Left lung (tissue), 4 donors: ENCODE measurements at regions not wholly inside any gene's neighbourhood (a gene's known extent, or its start where the extent isn't known, plus 50 kb on each side); places are given as distances from the start of the nearest gene placed in this dataset.

Source experiments
- ATAC-seq: fragments of 200-7000 bp; cut with Tn5 transposase; one replicate; pipeline ENCODE4 v1.9.1; 2020; ENCODE audit warnings: moderate library complexity
- DNase-seq, 4 donors: peaks; one replicate each; pipeline ENCODE4 v3.0.0-alpha.2; 2013 to 2020
- H3K27ac ChIP-seq, 2 donors: fragments of 200-600 bp; sonication (generic) in 1 of 2; one replicate each; pipeline versions ENCODE4 v1.5.0 to v1.8.0; 2020 to 2021
- H3K27me3 ChIP-seq, 2 donors: fragments of 200-600 bp; sonication (generic) in 1 of 2; one replicate each; pipeline versions ENCODE4 v1.5.0 to v1.8.0; 2020 to 2021
- H3K36me3 ChIP-seq, 2 donors: fragments of 200-600 bp; sonication (generic) in 1 of 2; one replicate each; pipeline versions ENCODE4 v1.5.0 to v1.8.0; 2020 to 2021
- H3K4me1 ChIP-seq, 2 donors: fragments of 200-600 bp; one replicate each; pipeline ENCODE4 v1.8.0; 2021
- H3K4me3 ChIP-seq, 2 donors: fragments of 200-600 bp; sonication (generic) in 1 of 2; one replicate each; pipeline versions ENCODE4 v1.5.0 to v1.8.0; 2020 to 2021; ENCODE audit warnings: mild to moderate bottlenecking in 1 of 2
- H3K9me3 ChIP-seq, 2 donors: fragments of 200-600 bp; sonication (generic) in 1 of 2; one replicate each; pipeline versions ENCODE4 v1.5.0 to v1.8.0; 2020 to 2021
- CTCF ChIP-seq, 2 donors: fragments of 200-600 bp; sonication (generic) in 1 of 2; IDR thresholded peaks; one replicate each; pipeline versions ENCODE4 v1.5.0 to v1.8.0; 2021; ENCODE audit warnings: antibody characterized with exemption in 2 of 2
- intact Hi-C, 2 donors: fragments of 100-400 bp; cut with DNase I; formaldehyde crosslinking; loops; one replicate each; pipeline versions ENCODE4 v1.11.2 to v1.14.2; 2022
- donor health status: DM: no; HTN: yes; CAD: no.
- donor health status: DM: no; HTN: no; CAD: no.

- no peak for ATAC-seq
- Histone ChIP-seq H3K4me3 (no peak overlapping the region), H3K27me3 (no peaks in the 10 kb centered on the region), H3K27ac (no peak overlapping the region), H3K9me3 (no peaks in the 10 kb centered on the region), H3K36me3 (no peaks in the 10 kb centered on the region), H3K4me1 (no peaks in the 10 kb centered on the region)
- no peak for TF ChIP-seq CTCF (IDR thresholded peaks at IDR 0.05)
- intact Hi-C loops: no loop called here
- DNase-seq: no peak
Measured at GRCh38 chr17:54849660-54850059, 51.0 kb upstream of the TOM1L1 start.
